ENCODE measurements at regions not wholly inside any gene's neighbourhood (a gene's known extent, or its start where the extent isn't known, plus 50 kb on each side); places are given as distances from the start of the nearest gene placed in this dataset.

GRCh38 chr1:177784936-177785335 lies 184.9 kb downstream of the SEC16B start:
- TF ChIP-seq CTCF (IDR thresholded peaks at IDR 0.05) = no peak
- no peak for TF ChIP-seq TCF7L2 (IDR thresholded peaks at IDR 0.05; ENCODE audit: low read depth, low read length)
- no peak for TF ChIP-seq POLR2AphosphoS5 (IDR thresholded peaks at IDR 0.05; ENCODE audit: low read depth, low read length)
- no peak for TF ChIP-seq REST (IDR thresholded peaks at IDR 0.05; ENCODE audit: insufficient read depth in 1 of 2, low read depth in 2 of 2, low read length in 1 of 2)

Measured in Panc1 (cell line).